HS-5 (cell line): ENCODE measurements at regions not wholly inside any gene's neighbourhood (a gene's known extent, or its start where the extent isn't known, plus 50 kb on each side); places are given as distances from the start of the nearest gene placed in this dataset.

Experiments
- DNase-seq: peaks from one replicate; pipeline ENCODE4 v3.0.0-alpha.2; 2012; ENCODE audit warnings: low read depth

DNA sequence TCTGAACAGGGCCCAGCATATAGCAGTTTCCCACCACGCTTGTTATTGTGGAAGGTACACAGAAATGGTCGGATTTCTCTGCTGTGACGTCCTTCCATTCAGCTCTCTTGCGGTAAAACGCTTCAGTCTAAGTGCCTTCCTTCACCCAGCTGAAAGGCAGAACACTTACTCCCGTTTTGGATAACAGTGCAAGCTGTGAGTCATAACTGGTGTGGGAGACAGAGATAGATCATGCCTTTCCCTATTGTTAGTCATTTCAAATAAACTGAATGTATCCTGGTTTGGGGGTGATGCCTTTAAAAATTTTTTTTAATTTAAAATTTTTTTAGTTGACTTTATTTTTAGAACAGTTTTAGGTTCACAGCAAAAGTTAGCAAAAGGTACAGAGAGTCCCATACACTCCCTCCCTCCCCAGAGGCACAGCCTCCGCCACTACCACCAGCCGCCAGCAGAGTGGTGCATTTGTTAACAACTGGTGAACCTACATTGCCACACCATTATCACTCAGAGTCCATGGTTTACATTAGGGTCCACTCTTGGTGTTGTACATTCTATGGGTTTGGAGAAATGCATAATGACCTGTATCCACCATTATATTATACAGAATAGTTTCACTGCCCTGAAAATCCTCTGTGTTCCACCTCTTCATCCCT lies 94.9 kb upstream of the NSMCE3 start:
- peak; percentile 60 for DNase-seq

DNA sequence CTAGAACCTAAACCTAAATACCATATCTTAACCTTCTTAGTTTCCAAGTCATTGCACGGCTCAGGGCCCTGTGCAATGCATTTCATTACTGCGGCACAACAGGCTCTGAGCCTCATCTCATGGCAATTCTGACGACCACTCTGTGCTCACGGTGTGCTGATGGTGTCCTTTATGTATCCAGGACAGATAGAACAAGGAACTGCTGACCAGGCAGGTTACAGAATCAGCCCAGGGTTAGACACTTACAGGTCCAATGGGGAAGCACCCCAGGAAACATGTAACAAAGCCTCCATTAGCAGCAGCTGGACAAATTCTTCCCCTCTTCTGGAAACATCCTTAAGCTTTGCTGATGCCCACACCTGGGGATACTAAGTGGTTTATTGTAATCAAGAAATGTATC lies 91.9 kb upstream of the NSMCE3 start:
- DNase-seq: no peak

DNA sequence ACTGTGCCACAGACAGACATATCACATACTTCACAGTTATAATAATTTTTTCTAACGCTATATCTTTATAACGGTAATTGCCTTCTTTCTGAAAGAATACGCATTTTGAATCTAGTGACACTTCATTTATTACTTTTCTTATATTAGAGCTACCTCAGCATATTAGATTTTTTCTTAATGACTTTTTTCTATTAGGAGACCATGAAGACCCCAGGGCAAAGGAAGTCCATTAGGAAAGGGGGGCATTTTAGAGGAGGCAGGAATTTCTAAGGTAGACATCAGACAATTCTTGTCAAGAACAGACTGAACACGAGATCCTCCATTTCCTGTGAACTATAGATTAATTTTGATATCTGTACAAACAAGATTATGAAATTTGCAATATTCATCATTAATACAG lies 90.5 kb upstream of the NSMCE3 start:
- DNase-seq: no peak

DNA sequence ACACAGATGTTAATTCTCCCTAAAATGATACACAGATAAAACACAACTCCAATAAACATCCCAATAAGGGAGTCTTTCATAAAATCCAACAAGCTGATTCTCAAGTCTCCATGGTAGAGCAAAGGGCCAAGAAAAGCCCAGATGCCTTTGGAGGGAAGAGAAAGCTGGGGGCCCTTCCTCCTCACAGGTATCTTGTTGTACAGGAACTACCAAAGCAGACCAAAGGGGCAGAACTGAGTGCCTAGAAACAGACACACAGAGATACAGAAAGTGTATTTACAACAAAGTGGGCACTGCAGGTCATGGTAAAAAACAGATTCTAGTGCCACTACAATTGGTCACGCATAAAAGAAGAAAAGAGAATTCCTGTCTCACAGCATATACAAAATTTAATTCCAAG lies 87.2 kb upstream of the NSMCE3 start:
- no peak for DNase-seq

DNA sequence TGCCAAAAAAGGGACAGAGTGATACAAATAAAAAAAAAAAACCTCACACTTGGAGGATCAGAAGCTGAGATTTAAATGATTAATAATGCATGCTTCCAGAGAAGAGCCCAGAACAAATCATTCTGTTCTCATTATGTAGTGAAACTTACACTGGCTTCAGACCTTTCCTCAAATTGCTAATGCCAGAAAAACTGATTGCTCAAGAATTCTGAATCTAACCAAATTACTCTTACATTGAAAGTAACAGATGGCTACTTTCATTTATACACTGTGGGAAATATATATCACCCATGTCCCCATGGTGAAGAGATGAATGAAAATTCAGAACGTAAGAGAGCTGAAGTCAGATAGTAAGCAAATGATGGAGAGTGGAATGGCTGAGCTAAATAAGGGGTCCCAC lies 85.9 kb upstream of the NSMCE3 start:
- no peak for DNase-seq

DNA sequence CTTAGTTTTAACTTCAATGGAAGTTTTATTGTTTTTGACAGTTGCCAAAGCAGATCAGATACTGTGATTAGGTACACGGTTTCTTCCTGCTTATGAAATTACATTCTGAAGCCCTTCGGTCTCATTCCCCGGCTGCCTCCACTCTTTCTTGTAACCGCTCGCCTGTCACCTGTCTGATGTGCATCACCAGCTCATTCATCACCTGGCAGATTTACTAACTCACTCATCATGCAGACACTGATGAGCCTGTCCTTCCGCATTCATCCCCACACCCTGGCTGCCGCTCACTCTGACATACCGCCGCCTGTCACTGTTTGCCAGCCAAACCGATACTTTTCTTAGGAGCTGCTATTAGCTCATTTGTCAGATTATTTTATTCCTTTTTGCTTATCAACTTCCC lies 82.8 kb upstream of the NSMCE3 start:
- no peak for DNase-seq

DNA sequence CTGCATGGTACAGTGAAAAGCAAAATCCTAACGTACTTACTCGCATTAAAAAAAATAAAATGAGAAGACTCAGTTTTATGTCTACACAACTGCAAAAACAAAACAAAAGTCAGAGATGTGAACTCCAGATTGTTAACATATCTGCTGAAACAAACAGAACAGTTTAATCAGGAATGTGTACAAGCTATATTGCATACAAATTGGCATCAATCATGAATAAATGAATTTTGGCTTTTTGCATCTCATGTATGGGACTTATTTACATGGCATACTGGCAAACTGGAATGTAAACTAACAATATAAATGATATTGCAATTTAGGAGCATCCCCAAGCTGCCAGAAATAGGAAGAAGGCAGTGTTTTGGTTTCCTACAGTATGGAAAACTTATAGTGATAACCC lies 79.6 kb upstream of the NSMCE3 start:
- DNase-seq: no peak

DNA sequence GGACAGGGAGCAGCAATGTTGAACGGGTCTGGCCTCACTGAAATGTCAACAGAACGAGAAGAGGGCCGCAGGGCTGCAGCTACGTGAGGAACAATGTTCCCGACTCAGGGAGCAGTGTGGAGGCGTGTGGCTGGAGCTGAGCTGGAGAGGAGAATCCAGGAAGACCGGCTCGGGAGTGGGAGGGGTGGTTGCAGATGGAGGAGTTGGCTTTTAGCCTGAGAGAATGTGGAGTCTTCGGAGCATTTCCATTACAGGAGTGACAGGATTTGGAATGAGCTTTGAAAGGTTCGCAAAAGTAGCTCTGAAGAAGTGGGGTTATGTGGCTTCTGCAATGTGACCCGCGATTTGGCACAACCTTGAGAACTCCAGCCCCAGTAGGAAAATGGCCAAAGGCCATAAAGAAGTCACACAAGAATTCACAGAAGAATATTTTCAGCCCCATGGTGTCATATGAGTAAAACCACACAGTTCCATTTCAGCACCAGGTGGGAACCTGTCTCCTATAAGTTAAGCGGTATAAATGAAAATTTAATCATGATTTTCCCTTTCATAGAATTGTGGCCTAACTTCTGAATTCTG lies 78.8 kb upstream of the NSMCE3 start:
- DNase-seq: no peak

DNA sequence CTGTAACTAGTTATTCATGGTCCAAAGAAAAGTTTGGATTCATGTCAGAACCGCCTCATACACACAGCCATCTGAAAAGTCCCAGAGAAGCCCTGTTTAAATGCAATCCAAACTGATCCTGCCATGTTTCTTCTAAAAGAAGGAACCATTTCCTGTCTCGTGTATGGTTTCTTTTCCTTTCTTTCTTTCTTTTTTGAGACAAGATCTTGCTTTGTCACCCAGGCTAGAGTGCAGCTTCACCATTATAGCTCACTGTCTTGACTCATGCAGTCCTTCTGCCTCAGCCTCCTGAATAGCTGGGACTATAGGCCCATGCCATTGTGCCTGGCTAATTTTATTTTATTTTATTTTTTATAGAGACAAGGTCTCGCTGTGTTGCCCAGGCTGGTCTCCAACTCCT lies 77.4 kb upstream of the NSMCE3 start:
- no peak for DNase-seq

DNA sequence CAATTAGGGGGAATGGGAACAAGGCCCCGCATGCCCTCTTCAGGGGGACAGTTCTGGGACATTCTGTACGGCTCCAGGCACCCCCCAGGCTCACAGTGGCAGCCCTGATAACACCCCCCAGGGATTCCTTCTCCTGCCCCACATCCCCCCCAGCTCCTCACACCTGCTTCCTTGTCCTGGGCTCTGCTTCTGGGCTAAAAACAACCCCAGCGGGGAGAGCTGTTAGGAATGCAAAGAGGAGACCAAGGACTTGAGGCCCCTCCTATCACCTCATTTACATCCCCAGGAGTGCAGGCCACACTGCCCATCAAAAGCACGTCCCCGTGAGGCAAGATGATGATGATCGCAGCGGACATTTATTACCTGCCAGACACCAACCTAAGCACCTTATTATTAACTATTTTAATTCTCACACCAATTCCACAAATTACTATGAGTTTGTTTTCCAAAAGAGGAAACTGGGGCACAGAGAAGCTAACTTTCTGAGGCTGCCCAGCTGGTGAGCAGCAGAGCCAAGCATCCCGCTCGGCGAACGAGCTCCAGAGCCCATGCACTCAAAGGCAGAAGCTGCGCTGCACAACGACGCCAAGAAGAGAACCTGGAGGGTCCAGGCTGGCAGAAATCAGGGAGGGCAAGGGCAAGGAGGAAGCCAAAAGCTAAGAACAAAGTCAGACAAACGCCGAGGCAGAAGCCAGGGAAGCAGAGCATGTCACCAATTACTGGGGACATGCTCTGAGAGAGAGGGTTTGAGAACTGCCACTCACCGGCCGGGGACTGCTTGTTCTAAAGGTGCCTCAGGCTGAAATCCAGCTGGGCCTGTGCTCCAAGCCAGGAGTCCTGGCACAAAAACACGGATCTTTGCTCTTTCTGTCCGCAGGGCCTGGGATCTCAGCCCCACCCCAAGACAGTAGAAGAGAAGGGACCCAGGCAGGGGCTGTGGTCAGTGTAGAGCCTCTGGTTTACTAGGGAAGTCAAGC lies 76.2 kb upstream of the NSMCE3 start:
- DNase-seq: no peak

DNA sequence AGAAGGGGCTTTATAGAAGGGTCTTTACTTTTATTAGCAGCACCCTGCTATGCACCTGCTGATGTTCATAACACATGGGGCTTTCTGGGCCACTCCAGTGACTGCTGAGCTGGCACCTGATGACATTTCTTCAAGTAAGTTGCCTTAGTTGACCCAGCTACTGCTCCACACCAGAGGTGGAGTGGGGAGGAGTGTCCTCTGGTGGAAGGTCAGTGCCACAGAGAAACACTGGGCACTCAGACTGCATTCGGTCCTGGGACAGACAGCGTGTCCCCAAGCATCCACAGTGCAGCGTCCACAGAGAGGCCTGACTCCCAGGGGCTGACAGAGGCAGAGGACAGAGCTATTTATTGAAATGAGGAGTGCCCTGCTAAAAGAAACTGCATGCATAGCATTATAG lies 74.9 kb upstream of the NSMCE3 start:
- no peak for DNase-seq

DNA sequence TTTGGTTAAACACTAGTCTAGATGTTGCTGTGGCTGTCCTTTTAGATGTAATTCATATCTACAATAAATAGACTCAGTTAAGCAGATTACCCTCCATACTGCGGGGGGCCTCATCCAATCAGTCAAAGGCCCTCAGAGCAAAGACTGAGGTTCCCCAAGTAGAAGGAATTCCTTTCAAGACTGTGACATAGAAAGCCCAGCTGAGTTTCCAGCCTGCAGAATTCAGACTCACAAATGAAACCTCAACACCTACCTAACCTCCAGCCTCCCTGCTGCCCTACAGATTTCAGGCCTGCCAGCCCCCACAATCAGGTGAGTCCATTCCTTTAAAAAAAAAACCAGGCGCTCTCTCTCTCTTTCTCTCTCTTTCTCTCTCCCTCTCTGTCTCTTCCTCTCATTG lies 73.6 kb upstream of the NSMCE3 start:
- DNase-seq: no peak

DNA sequence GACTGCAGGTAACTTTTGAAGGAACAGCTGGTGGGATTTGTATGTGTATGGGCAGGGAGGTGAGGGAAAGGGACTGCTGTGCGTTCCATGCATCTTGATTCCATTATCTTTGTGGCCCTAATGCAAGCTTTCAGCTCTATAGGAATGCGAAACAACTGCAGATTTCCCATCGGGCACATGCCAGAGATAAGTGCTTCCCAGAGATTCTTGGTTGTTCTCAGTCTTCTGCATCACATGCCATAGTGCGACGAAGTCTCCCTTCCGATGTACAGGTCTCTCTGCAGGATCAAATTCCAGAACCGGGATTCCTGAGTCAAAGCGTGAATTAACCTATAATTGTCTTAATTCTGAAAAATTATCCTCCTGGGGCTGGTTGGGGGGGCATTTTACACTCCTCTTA lies 72.6 kb upstream of the NSMCE3 start:
- DNase-seq: no peak

DNA sequence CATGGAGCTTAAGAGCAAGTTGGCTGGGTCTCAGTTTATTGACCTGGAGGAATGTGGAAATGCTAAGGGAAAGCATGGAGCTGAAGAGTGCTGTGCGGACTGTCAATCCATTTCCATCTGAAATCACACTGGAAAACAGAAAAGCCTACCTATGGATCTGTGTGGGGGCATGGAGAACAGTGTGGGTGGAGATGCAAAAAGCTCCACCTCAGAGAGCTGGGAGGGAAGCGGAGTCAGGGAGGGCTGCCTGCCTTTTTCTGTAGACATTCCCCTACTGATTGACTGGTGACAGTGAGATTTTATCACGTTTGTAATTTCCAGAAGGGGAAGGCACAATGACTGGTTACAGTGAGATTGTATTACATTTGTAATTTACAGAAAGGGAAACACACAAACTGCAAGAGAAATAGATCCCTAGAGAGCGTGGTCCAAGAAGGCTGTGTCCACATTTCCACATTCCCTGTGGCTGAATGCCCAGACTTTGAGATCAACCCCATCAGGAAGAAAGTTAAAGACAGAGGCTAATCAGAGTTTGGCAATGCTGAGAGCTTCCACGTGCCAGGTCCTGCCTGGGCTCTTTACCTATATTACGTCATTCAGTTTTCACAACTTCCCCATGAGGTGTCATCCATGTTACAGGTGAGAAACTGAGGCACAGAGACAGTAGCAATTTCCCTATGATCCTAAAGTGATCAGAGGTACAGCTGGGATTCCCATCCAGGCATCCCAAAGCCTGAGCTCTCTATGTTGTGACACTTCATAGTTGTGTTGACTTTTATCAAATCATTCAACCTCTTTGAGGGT lies 67.7 kb upstream of the NSMCE3 start:
- DNase-seq: no peak

DNA sequence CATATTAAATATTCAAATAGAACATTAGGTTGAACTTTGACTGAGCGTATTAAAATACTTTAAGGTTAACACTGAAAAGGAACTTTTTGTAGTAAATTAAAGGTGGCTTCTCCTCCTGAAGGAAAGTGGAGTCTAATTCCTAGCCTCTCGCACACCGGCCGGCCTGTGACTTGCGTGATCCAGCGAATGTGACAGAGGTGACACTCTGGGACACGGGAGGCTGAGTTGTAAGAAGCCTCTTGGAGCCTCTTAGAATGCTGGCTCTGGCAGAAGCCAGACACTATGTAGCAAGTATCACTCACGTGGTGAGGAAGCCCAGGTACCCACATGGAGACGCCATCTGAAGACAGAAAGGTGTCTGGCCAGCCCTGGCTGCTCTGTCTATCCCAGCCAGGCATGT lies 64.9 kb upstream of the NSMCE3 start:
- DNase-seq: no peak

DNA sequence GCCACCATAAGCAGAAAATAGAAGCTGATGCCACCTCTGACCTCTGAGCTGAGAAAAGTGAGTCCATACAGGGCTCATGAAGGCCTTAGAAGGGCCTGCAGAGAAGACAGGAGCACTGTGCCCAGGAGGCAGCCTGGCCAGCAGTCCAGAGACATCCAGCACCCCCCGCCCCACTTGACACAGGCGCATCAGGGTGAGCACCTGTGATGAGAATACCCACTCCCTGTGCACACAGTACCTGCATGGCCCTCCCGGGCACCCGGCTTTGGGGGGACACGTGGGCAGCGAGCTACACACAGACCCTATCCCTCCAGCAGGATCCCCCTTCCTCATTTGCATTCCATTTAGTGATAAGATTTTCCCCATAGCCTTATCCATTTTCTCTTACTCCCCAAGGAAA lies 63.6 kb upstream of the NSMCE3 start:
- DNase-seq: no peak

DNA sequence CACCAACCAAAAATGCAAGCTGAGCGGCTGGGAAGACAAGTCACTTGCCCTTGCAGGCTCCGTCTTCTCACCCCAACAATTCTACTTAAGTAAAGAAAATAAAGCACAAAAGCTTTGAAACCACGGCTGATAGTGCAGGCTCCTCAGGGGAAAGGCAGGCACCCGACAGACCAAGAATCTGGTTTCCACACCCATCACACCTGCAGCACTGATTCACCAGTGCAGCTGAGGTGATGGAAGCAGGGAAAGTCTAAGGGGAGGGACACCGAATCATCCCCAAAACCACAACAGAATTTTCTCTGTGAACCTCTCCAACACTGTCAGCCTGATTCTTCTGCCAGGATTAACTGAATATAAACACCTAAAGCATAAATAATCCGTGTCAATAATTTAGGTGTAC lies 62.0 kb upstream of the NSMCE3 start:
- no peak for DNase-seq

DNA sequence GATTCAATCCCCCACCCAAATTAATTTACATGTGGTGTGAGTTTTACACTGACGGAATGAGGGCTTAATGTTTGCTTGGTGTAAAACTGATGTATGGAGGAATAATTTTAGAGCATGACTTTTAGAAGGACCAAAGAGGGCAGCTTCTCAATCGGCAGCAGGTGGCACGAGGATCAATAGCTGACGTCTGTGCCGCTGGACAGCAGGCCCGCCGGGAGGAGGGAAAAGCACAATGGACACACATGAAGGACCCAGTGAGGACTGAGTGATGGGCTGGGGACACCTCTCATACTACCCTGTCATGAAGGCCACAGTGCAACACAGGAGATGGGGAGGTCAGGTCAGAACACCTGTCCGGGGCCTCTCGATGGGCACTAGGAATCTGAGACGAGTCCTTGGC lies 61.4 kb upstream of the NSMCE3 start:
- DNase-seq: no peak

DNA sequence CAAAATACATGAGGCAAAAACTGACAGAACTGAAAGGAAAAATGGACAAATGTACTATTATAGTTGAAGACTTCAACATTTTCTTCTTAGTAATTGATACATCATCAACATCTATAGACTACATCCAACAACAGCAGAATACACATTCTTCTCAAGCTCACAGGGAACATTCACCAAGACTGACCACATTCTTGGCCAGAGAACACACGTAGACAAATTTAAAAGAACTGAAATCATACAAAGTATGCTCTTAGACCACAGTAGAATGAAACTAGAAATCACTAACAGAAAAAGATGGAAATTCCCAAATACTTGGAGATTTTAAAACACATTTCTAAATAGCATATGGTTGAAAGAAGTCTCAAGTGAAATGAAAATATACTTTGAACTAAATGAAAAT lies 55.1 kb upstream of the NSMCE3 start:
- DNase-seq: no peak

DNA sequence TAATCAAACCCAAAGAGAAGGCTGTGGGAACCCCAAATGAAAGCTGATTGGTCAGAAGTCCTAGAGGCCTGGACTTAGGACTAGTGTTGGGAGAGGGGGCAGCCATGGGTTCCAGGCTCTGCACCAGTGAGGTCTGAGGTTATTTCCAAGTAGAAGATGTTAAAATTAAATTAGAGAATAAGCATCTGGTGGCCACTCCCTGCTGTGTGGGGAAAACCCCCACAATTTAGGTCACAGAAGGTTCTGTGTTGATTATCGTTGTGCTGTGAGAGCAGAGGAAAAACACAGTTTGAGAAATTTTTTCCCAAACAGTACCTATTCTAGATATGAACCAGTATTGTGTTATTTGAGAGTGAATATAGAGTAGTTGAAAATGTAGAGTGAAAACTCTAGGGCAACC lies 53.9 kb upstream of the NSMCE3 start:
- DNase-seq: no peak

DNA sequence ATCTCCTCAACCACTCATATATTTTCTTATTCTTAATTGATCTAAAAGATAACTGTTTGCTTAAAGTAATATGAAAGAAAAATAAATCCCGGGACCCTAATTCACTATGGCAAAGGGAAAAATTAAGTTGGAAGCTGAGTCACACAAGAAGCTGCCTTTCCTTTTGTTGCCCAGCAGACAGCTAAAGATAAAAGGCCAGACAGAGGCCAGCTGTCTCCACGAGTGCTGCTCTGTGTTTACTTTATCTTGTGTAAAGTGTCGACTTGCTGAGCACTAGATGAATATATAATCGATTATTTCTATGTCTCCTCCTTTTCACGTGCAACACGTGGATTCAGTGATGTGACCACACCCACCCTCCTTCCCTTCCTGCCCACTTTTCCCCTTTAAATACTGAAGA lies 52.8 kb upstream of the NSMCE3 start:
- DNase-seq: no peak

DNA sequence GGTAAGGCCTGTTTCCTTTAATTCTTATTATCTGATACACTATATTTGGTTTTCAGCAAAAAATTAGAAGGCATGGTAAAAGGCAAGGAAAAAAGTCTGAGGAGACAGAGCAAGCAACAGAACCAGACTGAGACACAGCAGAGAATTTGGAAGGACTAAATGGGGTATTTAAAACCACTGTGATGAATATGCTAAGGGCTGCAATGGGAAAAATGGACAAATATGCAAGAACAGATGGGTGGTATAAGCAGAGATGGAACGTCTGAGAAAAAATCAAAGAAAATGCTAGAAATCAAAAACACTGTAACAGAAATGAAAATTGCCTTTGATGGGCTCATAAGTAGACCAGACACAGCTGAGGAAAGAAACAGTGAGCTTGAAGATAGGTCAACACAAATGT lies 50.8 kb upstream of the NSMCE3 start:
- DNase-seq: no peak

DNA sequence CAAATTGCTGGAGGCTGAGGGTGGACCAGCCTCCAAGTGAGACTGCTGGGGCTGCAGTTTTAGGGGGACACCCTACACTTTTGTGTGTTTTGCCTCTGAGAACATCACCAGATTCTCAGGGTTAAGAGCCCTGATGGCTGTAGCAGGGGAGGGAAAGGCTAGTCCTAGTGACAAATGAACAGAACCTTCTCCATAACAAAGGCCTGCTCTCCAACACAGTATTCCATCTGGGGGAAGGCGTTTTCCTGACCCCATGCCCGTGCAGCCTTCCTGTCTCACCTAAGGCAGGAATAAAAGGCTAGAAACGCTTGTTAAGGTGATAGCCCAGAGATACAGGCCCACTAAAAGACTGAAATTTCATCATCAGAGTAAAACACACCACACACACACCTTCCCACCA lies 50.2 kb upstream of the NSMCE3 start:
- no peak for DNase-seq
